NCI-H510A (cell line): ENCODE measurements at regions not wholly inside any gene's neighbourhood (a gene's known extent, or its start where the extent isn't known, plus 50 kb on each side); places are given as distances from the start of the nearest gene placed in this dataset.

Source experiments
- DNase-seq: peaks from one replicate; lab custom pipeline; 2025; lab: John Stamatoyannopoulos, UW

GRCh38 chr4:136526517-136526916 is 1005.8 kb downstream of the PCDH18 start:
- DNase-seq, result no peak

GRCh38 chr4:136524039-136524438 is 1008.3 kb downstream of the PCDH18 start:
- DNase-seq, result no peak

- no peak for DNase-seq
These were observed 1015.9 kb downstream of the PCDH18 start for GRCh38 chr4:136516371-136516770.

GRCh38 chr4:136505020-136505419 is 1027.3 kb downstream of the PCDH18 start:
- DNase-seq, result no peak

GRCh38 chr4:136495851-136496250 is 1036.4 kb downstream of the PCDH18 start:
- DNase-seq, result no peak

- DNase-seq, result no peak
These were observed 1037.2 kb downstream of the PCDH18 start for GRCh38 chr4:136495076-136495475.

- no peak for DNase-seq
These were observed 1043.2 kb downstream of the PCDH18 start for GRCh38 chr4:136489101-136489500.

- no peak for DNase-seq
These were observed 1047.3 kb downstream of the PCDH18 start for GRCh38 chr4:136484996-136485395.

- DNase-seq, result no peak
These were observed 1055.5 kb downstream of the PCDH18 start for GRCh38 chr4:136476753-136477152.

GRCh38 chr4:136471051-136471450 is 1061.2 kb downstream of the PCDH18 start:
- DNase-seq, result no peak

- no peak for DNase-seq
These were observed 1066.6 kb downstream of the PCDH18 start for GRCh38 chr4:136465691-136466090.

- DNase-seq, result no peak
These were observed 1068.4 kb downstream of the PCDH18 start for GRCh38 chr4:136463941-136464340.

- DNase-seq, result no peak
These were observed 1070.8 kb downstream of the PCDH18 start for GRCh38 chr4:136461533-136461932.

GRCh38 chr4:136458326-136458725 is 1074.0 kb downstream of the PCDH18 start:
- no peak for DNase-seq

GRCh38 chr4:136457577-136457976 is 1074.7 kb downstream of the PCDH18 start:
- DNase-seq, result no peak

GRCh38 chr4:136457004-136457403 is 1075.3 kb downstream of the PCDH18 start:
- DNase-seq, result no peak

GRCh38 chr4:136443006-136443405 is 1089.3 kb downstream of the PCDH18 start:
- no peak for DNase-seq

GRCh38 chr4:136442447-136442846 is 1089.8 kb downstream of the PCDH18 start:
- no peak for DNase-seq

- no peak for DNase-seq
These were observed 1090.5 kb downstream of the PCDH18 start for GRCh38 chr4:136441629-136442282.

GRCh38 chr4:136438645-136439044 is 1093.6 kb downstream of the PCDH18 start:
- DNase-seq, result no peak

GRCh38 chr4:136424052-136424451 is 1108.2 kb downstream of the PCDH18 start:
- no peak for DNase-seq

- DNase-seq, result no peak
These were observed 1117.3 kb downstream of the PCDH18 start for GRCh38 chr4:136414981-136415380.

- DNase-seq, result no peak
These were observed 1119.6 kb downstream of the PCDH18 start for GRCh38 chr4:136412708-136413107.

- no peak for DNase-seq
These were observed 1131.5 kb downstream of the PCDH18 start for GRCh38 chr4:136400829-136401228.
